HEK293 (cell line): ENCODE measurements at regions not wholly inside any gene's neighbourhood (a gene's known extent, or its start where the extent isn't known, plus 50 kb on each side); places are given as distances from the start of the nearest gene placed in this dataset.

ENCODE experiments used
- REPIN1 ChIP-seq: fragments of 450-650 bp; formaldehyde crosslinking; IDR thresholded peaks from 2 replicates; pipeline ENCODE4 v1.5.1; 2017; ENCODE audit warnings: missing biosample characterization, missing genetic modification characterization, low read depth
- ZNF747 ChIP-seq: fragments of 450-650 bp; formaldehyde crosslinking; IDR thresholded peaks from 2 replicates; pipeline ENCODE4 v1.5.1; 2016; ENCODE audit warnings: missing biosample characterization, missing genetic modification characterization
- TF ChIP-seq, protein P1 (sequence below): fragments of 450-650 bp; formaldehyde crosslinking; IDR thresholded peaks from 2 replicates; pipeline ENCODE4 v1.5.1; 2016; ENCODE audit warnings: missing biosample characterization, missing genetic modification characterization
- TF ChIP-seq, protein P2 (sequence below): fragments of 450-650 bp; formaldehyde crosslinking; IDR thresholded peaks from 2 replicates; pipeline ENCODE4; 2016; ENCODE audit warnings: missing biosample characterization, missing genetic modification characterization

DNA sequence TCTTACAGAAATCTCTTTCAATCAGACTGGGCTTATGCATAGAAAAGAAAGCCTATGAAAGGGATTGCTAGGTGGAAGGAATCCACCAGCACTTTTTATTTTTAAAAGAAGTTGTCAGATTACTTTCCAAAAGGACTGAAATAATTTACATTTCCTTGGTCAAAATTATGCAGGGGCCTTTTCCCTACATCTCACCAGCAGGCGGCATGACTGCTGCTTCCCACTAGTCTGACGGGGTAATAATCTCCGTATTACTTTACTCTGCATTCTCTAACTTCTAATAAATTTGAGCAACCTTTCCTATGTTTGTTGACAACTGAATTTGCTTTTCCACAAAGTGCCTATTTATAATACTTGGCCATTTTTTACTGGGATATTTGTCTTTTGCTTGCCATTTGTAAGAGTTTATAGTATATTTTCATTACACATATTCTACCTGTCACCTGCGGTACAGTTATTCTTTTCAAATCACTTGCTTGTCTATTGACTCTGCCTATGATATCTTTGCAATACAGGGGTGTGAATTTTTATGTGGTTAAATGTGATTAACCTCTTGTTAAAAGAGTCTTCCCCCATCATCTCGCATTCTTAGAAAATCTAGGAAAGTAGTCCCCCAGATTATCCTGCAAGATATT, 51.9 kb upstream of the USP47 start:
- TF ChIP-seq, protein P1, sequence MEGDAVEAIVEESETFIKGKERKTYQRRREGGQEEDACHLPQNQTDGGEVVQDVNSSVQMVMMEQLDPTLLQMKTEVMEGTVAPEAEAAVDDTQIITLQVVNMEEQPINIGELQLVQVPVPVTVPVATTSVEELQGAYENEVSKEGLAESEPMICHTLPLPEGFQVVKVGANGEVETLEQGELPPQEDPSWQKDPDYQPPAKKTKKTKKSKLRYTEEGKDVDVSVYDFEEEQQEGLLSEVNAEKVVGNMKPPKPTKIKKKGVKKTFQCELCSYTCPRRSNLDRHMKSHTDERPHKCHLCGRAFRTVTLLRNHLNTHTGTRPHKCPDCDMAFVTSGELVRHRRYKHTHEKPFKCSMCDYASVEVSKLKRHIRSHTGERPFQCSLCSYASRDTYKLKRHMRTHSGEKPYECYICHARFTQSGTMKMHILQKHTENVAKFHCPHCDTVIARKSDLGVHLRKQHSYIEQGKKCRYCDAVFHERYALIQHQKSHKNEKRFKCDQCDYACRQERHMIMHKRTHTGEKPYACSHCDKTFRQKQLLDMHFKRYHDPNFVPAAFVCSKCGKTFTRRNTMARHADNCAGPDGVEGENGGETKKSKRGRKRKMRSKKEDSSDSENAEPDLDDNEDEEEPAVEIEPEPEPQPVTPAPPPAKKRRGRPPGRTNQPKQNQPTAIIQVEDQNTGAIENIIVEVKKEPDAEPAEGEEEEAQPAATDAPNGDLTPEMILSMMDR (tag by site-specific recombination) = no peak
- TF ChIP-seq, protein P2, sequence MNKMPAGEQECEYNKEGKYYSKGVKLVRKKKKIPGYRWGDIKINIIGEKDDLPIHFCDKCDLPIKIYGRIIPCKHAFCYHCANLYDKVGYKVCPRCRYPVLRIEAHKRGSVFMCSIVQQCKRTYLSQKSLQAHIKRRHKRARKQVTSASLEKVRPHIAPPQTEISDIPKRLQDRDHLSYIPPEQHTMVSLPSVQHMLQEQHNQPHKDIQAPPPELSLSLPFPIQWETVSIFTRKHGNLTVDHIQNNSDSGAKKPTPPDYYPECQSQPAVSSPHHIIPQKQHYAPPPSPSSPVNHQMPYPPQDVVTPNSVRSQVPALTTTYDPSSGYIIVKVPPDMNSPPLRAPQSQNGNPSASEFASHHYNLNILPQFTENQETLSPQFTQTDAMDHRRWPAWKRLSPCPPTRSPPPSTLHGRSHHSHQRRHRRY (tag by site-specific recombination) = no peak
- TF ChIP-seq ZNF747 (no peak), REPIN1 (tag by site-specific recombination) (no peak)
